ENCODE measurements at regions not wholly inside any gene's neighbourhood (a gene's known extent, or its start where the extent isn't known, plus 50 kb on each side); places are given as distances from the start of the nearest gene placed in this dataset.

- intact Hi-C loops (cut with DNase I; ENCODE audit: low total_unique reads): no loop called here
- Histone ChIP-seq H3K4me1 (no peaks in the 10 kb centered on the region), H3K9me3 (peaks cover 0 to 9% (median 4%) of the 10 kb centered on the region in 3 donors), H3K27me3 (no peaks in the 10 kb centered on the region), H3K4me3 (no peak overlapping the region), H3K27ac (no peak overlapping the region), H3K36me3 (no peaks in the 10 kb centered on the region)
- no peak for DNase-seq
- TF ChIP-seq CTCF (IDR thresholded peaks at IDR 0.05): no peak
Measured at GRCh38 chr10:1846032-1846431, 108.7 kb upstream of the ADARB2 start.

GRCh38 chr10:1841759-1842158, 104.4 kb upstream of the ADARB2 start:
- H3K27me3 ChIP-seq: no peaks in the 10 kb centered on the region

GRCh38 chr10:1829712-1830111, 92.4 kb upstream of the ADARB2 start:
- H3K4me3 ChIP-seq: no peak overlapping the region
- H3K36me3 ChIP-seq: no peaks in the 10 kb centered on the region
- H3K27ac ChIP-seq: no peak overlapping the region
- no peaks in the 10 kb centered on the region for H3K27me3 ChIP-seq
- no peaks in the 10 kb centered on the region for H3K4me1 ChIP-seq
- TF ChIP-seq CTCF (IDR thresholded peaks at IDR 0.05): no peak
- intact Hi-C loops (cut with DNase I; ENCODE audit: low total_unique reads): no loop called here
- no peak for DNase-seq
- H3K9me3 ChIP-seq: peaks cover 0 to 7% (median 0%) of the 10 kb centered on the region in 3 donors

More at GRCh38 chr10:1841759-1842158, 104.4 kb upstream of the ADARB2 start:
- no peak for TF ChIP-seq CTCF (IDR thresholded peaks at IDR 0.05)
- no peaks in the 10 kb centered on the region for H3K4me1 ChIP-seq
- no peaks in the 10 kb centered on the region for H3K9me3 ChIP-seq
- intact Hi-C loops (cut with DNase I; ENCODE audit: low total_unique reads): no loop called here
- no peaks in the 10 kb centered on the region for H3K36me3 ChIP-seq
- no peak for DNase-seq
- no peak overlapping the region for H3K4me3 ChIP-seq
- H3K27ac ChIP-seq: no peak overlapping the region

- Histone ChIP-seq H3K27ac (no peak overlapping the region), H3K4me1 (no peaks in the 10 kb centered on the region), H3K27me3 (no peaks in the 10 kb centered on the region), H3K4me3 (no peak overlapping the region), H3K9me3 (peaks cover 0 to 7% (median 0%) of the 10 kb centered on the region in 3 donors), H3K36me3 (no peaks in the 10 kb centered on the region)
- no peak for DNase-seq
- TF ChIP-seq CTCF (IDR thresholded peaks at IDR 0.05): no peak
- intact Hi-C loops (cut with DNase I; ENCODE audit: low total_unique reads): no loop called here
Measured at GRCh38 chr10:1824928-1825327, 87.6 kb upstream of the ADARB2 start.

- H3K36me3 ChIP-seq: no peaks in the 10 kb centered on the region
Measured at GRCh38 chr10:1814556-1814955, 77.2 kb upstream of the ADARB2 start.

More at GRCh38 chr10:1814556-1814955, 77.2 kb upstream of the ADARB2 start:
- intact Hi-C loops (cut with DNase I; ENCODE audit: low total_unique reads): no loop called here
- TF ChIP-seq CTCF (IDR thresholded peaks at IDR 0.05): no peak
- Histone ChIP-seq H3K27ac (no peak overlapping the region), H3K9me3 (peaks cover 0 to 5% (median 3%) of the 10 kb centered on the region in 3 donors), H3K4me1 (no peaks in the 10 kb centered on the region), H3K27me3 (no peaks in the 10 kb centered on the region), H3K4me3 (no peak overlapping the region)
- DNase-seq: no peak

Data from tibial artery (tissue), 4 donors.